IMR-90 (cell line): ENCODE measurements at regions not wholly inside any gene's neighbourhood (a gene's known extent, or its start where the extent isn't known, plus 50 kb on each side); places are given as distances from the start of the nearest gene placed in this dataset.

Experiments
- ATAC-seq: fragments of 200-7000 bp; cut with Tn5 transposase; 2 replicates; pipeline ENCODE4 v1.9.1; 2020; ENCODE audit warnings: low read depth, mild to moderate bottlenecking, moderate library complexity
- BruUV-seq: library from RNA; stranded (reverse); fragments of 400-500 nt; replicated peaks from 2 replicates; lab custom pipeline; 2021; lab: Mats Ljungman, UMichigan
- CTCF ChIA-PET: fragments of 300-600 bp; formaldehyde crosslinking; extraction: SDS; loops from one replicate; lab custom pipeline; 2021; ENCODE audit warnings: antibody characterized with exemption; lab: Yijun Ruan, JAX
- POLR2A ChIA-PET: fragments of 300-600 bp; sonication (Branson Sonifier 250); formaldehyde crosslinking; loops from one replicate; lab custom pipeline; 2022; ENCODE audit warnings: antibody characterized with exemption; ENCODE audit not compliant: unreplicated experiment; lab: Charles Lee
- DNase-seq: peaks from one replicate; pipeline ENCODE4 v3.0.0; 2013
- H2AFZ ChIP-seq: replicated peaks from 2 replicates; pipeline ENCODE3; 2013; ENCODE audit warnings: low read length, mild to moderate bottlenecking; ENCODE audit not compliant: poor library complexity
- H2AK5ac ChIP-seq: 2 replicates; pipeline ENCODE4 v1.6.1; 2013; ENCODE audit warnings: low read depth, low read length, inconsistent platforms
- H2AK9ac ChIP-seq: replicated peaks from 2 replicates; pipeline ENCODE3; 2013; ENCODE audit warnings: mild to moderate bottlenecking, low read depth, low read length, moderate library complexity; ENCODE audit not compliant: poor library complexity
- H2BK120ac ChIP-seq: 2 replicates; pipeline ENCODE4 v1.6.1; 2013; ENCODE audit warnings: low read depth, low read length, inconsistent platforms
- H2BK15ac ChIP-seq: 3 replicates; pipeline ENCODE4 v1.6.1; 2013; ENCODE audit warnings: low read depth, low read length, inconsistent platforms
- H2BK20ac ChIP-seq: 2 replicates; pipeline ENCODE4 v1.6.1; 2013; ENCODE audit warnings: low read depth, mild to moderate bottlenecking, inconsistent platforms, low read length, moderate library complexity
- H2BK5ac ChIP-seq: 2 replicates; pipeline ENCODE4 v1.6.1; 2013; ENCODE audit warnings: mild to moderate bottlenecking, low read depth, low read length, inconsistent platforms; ENCODE audit not compliant: poor library complexity, severe bottlenecking
- H3K14ac ChIP-seq: replicated peaks from 2 replicates; pipeline ENCODE4 v1.6.1; 2013; ENCODE audit warnings: low read depth, low read length, inconsistent platforms
- H3K18ac ChIP-seq: 2 replicates; pipeline ENCODE4 v1.6.1; 2013; ENCODE audit warnings: low read depth, low read length, control low read depth
- H3K23ac ChIP-seq: 2 replicates; pipeline ENCODE4 v1.6.1; 2013; ENCODE audit warnings: low read depth, low read length, inconsistent platforms
- H3K27ac ChIP-seq: 2 replicates; pipeline ENCODE4 v1.5.1; 2013; ENCODE audit warnings: mild to moderate bottlenecking, control low read depth, low read length; ENCODE audit not compliant: insufficient read depth
- H3K27me3 ChIP-seq: 2 replicates; pipeline ENCODE4 v1.6.1; 2013; ENCODE audit warnings: low read length; ENCODE audit not compliant: control insufficient read depth, insufficient read depth
- H3K36me3 ChIP-seq: 2 replicates; pipeline ENCODE4 v1.6.1; 2013; ENCODE audit warnings: low read length, mixed read lengths; ENCODE audit not compliant: control insufficient read depth, insufficient read depth
- H3K4ac ChIP-seq: 2 replicates; pipeline ENCODE4 v1.6.1; 2013; ENCODE audit warnings: low read depth, low read length, inconsistent platforms
- H3K4me1 ChIP-seq: 2 replicates; pipeline ENCODE4 v1.6.1; 2013; ENCODE audit warnings: low read length, mixed read lengths; ENCODE audit not compliant: control insufficient read depth, insufficient read depth
- H3K4me2 ChIP-seq: 2 replicates; pipeline ENCODE4 v1.6.1; 2013; ENCODE audit warnings: low read depth, mild to moderate bottlenecking, control low read depth, low read length, moderate library complexity
- H3K4me3 ChIP-seq: 2 replicates; pipeline ENCODE4 v1.5.1; 2013; ENCODE audit warnings: low read depth, mild to moderate bottlenecking, control low read depth, low read length, moderate library complexity; ENCODE audit not compliant: insufficient read depth
- H3K56ac ChIP-seq: 2 replicates; pipeline ENCODE4 v1.6.1; 2013; ENCODE audit warnings: low read length, inconsistent platforms; ENCODE audit not compliant: insufficient read depth; ENCODE audit errors: extremely low read depth
- H3K79me1 ChIP-seq, 2 experiments: 2 replicates each; pipeline ENCODE4 v1.6.1; 2013; ENCODE audit warnings: low read length in 2 of 2, inconsistent platforms in 1 of 2, low read depth in 1 of 2
- H3K9ac ChIP-seq: 2 replicates; pipeline ENCODE4 v1.6.1; 2013; ENCODE audit warnings: low read depth, low read length, control low read depth
- H3K9me1 ChIP-seq: 2 replicates; pipeline ENCODE4 v1.6.1; 2013; ENCODE audit warnings: low read length, inconsistent platforms; ENCODE audit not compliant: insufficient read depth
- H3K9me3 ChIP-seq: 2 replicates; pipeline ENCODE4 v1.6.1; 2013; ENCODE audit warnings: low read length; ENCODE audit not compliant: control insufficient read depth, insufficient read depth
- H4K20me1 ChIP-seq: 2 replicates; pipeline ENCODE4 v1.6.1; 2013; ENCODE audit warnings: low read length, inconsistent platforms; ENCODE audit not compliant: insufficient read depth
- H4K5ac ChIP-seq: 2 replicates; pipeline ENCODE4 v1.6.1; 2013; ENCODE audit warnings: mild to moderate bottlenecking, low read depth, low read length, control low read depth
- H4K8ac ChIP-seq, 2 experiments: 2 replicates each; pipeline ENCODE4 v1.6.1; 2013; ENCODE audit warnings: low read depth in 2 of 2, low read length in 2 of 2, control low read depth in 1 of 2, inconsistent platforms in 1 of 2
- H4K91ac ChIP-seq: 2 replicates; pipeline ENCODE4 v1.6.1; 2013; ENCODE audit warnings: low read depth, low read length, inconsistent platforms; ENCODE audit not compliant: insufficient read depth
- FOS ChIP-seq: fragments of 150-350 bp; IDR thresholded peaks from 2 replicates; pipeline ENCODE4 v1.6.1; 2016; ENCODE audit warnings: low read depth, low read length
- NFE2L2 ChIP-seq: fragments of 150-350 bp; IDR thresholded peaks from 2 replicates; pipeline ENCODE4 v1.6.1; 2016; ENCODE audit warnings: low read depth, mild to moderate bottlenecking, low read length
- WGBS, 2 experiments: methylation state at CpG; one replicate each; pipeline versions ENCODE4 v1.1.5 to v1.1.7; 2013; ENCODE audit warnings: missing lambda C conversion rate in 2 of 2; ENCODE audit not compliant: insufficient read length in 1 of 2; ENCODE audit errors: extremely low coverage in 2 of 2; 5-methylcytosine and 5-hydroxymethylcytosine counted together
- dilution Hi-C: fragments of 300-500 bp; cut with HindIII; formaldehyde crosslinking; loops from one replicate; pipeline ENCODE4 v1.14.3; 2018; ENCODE audit warnings: low sequenced_read_pairs; ENCODE audit not compliant: unreplicated experiment
- in situ Hi-C: fragments of 300-500 bp; cut with MboI; formaldehyde crosslinking; loops from 3 replicates; pipeline ENCODE4 v1.14.3; 2019; ENCODE audit warnings: low sequenced_read_pairs, inconsistent platforms, mixed read lengths
- intact Hi-C: fragments of 100-400 bp; cut with micrococcal nuclease; formaldehyde crosslinking; loops from 2 replicates; pipeline ENCODE4 v1.10.0; 2022

- H3K14ac ChIP-seq, result no peak overlapping the region
- no peaks in the 10 kb centered on the region for H3K79me1 ChIP-seq
- H4K8ac ChIP-seq, result no peak overlapping the region
- H2AK5ac ChIP-seq, result no peak overlapping the region
- no peak overlapping the region for H3K9ac ChIP-seq
- ATAC-seq (no peak), DNase-seq (no peak)
- no peak overlapping the region for H2BK20ac ChIP-seq
- dilution Hi-C loops (no loop called here), in situ Hi-C loops (no loop called here), intact Hi-C loops (no loop called here)
- no peak overlapping the region for H2BK15ac ChIP-seq
- no peak overlapping the region for H3K23ac ChIP-seq
- no peak overlapping the region for H3K4me3 ChIP-seq
- H2AK9ac ChIP-seq, result no peak overlapping the region
- TF ChIP-seq FOS (0 out of 2 replicates have a peak, but pooled peaks have one; percentile 3), NFE2L2 (no peak)
- no peak overlapping the region for H3K4ac ChIP-seq
- H3K56ac ChIP-seq, result no peak overlapping the region
- H3K18ac ChIP-seq, result no peak overlapping the region
- ChIA-PET CTCF (no interaction called here), POLR2A (no interaction called here)
- H4K5ac ChIP-seq, result no peak overlapping the region
- BruUV-seq, result no TSS peak
- H2BK120ac ChIP-seq, result no peak overlapping the region
- no peaks in the 10 kb centered on the region for H3K9me1 ChIP-seq
- H4K91ac ChIP-seq, result no peak overlapping the region
- H3K9me3 ChIP-seq, result no peaks in the 10 kb centered on the region
- H3K27ac ChIP-seq, result no peak overlapping the region
- peaks cover 7% of the 10 kb centered on the region for H3K4me1 ChIP-seq
- H3K36me3 ChIP-seq, result no peaks in the 10 kb centered on the region
- no CpG with 5 or more reads among the region's 7 CpGs for WGBS, 2 experiments
- H3K4me2 ChIP-seq, result no peak overlapping the region
- no peaks in the 10 kb centered on the region for H3K27me3 ChIP-seq
- no peak overlapping the region for H2BK5ac ChIP-seq
- no peak overlapping the region for H2AFZ ChIP-seq
- H4K20me1 ChIP-seq, result no peaks in the 10 kb centered on the region
Observed at GRCh38 chr14:59093902-59094301, 94.6 kb upstream of the DAAM1 start.
